Left colon (tissue), 2 donors: ENCODE measurements at regions not wholly inside any gene's neighbourhood (a gene's known extent, or its start where the extent isn't known, plus 50 kb on each side); places are given as distances from the start of the nearest gene placed in this dataset.

Experiments
- ATAC-seq: fragments of 200-7000 bp; cut with Tn5 transposase; one replicate; pipeline ENCODE4 v1.9.1; 2020; ENCODE audit warnings: mild to moderate bottlenecking, moderate library complexity
- DNase-seq, 2 donors: peaks; one replicate each; pipeline ENCODE4 v3.0.0-alpha.2; 2020
- intact Hi-C, 2 donors: fragments of 100-400 bp; cut with DNase I in 1 of 2; cut with micrococcal nuclease in 1 of 2; formaldehyde crosslinking; loops; one replicate each; pipeline versions ENCODE4 v1.11.2 to v1.14.0; 2022; cut with DNase I, micrococcal nuclease
- donor health status: DM: no; HTN: no; CAD: no.
- donor health status: DM: yes; HTN: yes; CAD: no.

- DNase-seq (no peak), ATAC-seq (no peak)
- intact Hi-C loops, result no loop called here
These were observed 206.1 kb upstream of the UBE2E2 start for GRCh38 chr3:22996920-22997571.

DNA sequence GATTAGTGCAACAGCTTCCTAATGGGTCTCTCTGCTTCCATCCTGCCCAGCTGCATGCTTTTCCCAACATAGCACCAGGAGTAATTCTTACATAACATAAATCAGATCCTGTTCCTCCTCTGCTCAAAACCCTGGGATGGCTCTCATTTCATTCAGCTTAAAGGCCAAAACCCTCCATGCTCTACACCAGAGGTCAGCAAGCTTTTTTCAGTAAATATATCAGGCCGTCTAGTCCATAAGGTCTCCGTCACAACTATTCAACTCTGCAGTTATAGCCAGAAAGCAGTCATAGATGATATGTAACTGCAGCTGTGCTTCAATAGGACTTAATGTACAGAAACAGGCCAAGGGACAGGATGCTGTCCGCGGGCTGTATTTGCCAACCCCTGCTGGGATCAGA is 202.8 kb upstream of the UBE2E2 start:
- DNase-seq, result no peak
- intact Hi-C loops, result no loop called here
- ATAC-seq, result no peak

- ATAC-seq, result no peak
- no peak for DNase-seq
- intact Hi-C loops, result no loop called here
These were observed 201.0 kb upstream of the UBE2E2 start for GRCh38 chr3:23002151-23002550.

DNA sequence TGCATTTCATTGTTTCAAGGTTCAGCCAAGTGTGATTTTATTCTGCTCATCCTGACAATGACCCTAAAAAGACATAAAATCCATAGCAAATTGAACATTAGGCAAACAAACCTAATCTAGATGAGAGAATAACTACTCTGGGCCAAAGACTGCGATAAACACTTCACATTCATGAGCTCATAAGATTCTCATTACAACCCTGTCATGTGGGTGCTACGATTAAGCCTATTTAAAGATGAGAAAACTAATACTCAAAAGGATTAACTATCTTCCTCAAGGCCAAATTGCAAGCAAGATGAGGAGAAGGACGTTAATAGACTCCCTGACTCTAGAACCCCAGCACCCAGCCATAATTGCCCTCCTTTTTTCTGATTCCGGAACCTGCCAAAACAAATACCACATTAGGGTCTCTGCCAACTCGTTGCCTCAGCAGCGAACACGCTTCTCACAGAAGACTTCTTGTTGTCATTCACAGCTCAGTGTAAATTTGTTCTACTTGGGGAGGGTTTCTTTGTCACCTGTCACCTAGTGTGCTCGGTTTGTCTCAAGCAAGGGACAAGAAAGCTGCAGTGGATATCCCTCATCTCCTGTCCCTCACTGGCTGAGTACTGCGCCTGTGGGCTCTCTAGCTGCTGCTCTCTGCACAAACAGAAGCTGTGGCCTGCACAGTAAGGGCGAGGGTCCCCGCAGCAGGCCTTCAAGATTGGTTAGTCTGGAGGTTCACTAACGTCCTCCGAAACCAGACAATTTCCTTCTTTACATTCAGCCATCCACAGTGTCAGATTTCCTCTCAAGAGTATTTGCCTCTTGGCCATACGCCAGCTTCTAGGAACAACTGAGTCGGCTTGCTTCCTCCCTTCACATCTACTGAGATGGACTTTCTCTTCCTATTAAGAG is 200.0 kb upstream of the UBE2E2 start:
- peak in 1 of 2 donors; percentile 22 for DNase-seq
- intact Hi-C loops, result no loop called here
- peak; percentile 46 for ATAC-seq

GRCh38 chr3:23003733-23004046 is 199.4 kb upstream of the UBE2E2 start:
- no peak for ATAC-seq
- intact Hi-C loops, result no loop called here

DNA sequence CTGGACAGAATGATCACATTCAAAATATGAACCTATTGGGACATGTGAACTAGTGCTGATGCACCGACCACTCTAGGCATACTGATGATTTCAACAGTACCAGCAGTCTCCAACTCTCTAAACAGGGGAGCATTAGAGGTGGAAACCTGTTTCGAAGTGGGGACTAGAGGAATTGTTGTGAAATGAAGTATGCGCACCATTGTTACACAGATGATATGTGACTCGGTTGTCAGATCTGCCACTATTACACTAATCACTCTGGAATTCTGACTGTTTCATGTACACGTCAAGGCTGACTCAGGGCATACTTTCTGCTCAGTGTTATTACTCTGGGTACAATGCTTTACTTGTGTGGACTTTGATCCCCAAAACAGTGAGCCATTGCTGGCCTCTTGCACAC is 198.2 kb upstream of the UBE2E2 start:
- DNase-seq (no peak), ATAC-seq (no peak)
- intact Hi-C loops, result no loop called here

More at GRCh38 chr3:23003733-23004046, 199.4 kb upstream of the UBE2E2 start:
- no peak for DNase-seq

DNA sequence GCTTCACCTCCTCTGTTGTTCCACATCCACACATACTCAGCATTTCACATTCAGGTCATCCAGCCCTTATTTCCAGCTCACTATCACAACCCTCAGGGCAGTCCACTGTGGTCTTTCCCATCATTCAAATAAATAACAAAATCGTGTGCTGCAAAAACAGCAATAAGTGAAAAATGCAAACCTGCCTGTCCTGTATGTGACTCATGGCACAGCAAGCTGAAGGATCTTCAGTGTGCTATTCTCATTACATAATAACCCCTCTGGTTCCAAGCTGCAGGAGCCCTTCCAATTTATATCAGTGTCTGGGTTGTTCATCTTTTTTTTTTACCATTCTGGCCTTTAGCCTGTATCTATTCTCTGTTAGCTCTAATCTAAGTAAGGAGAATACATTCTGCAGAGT is 185.3 kb upstream of the UBE2E2 start:
- DNase-seq, result no peak
- intact Hi-C loops, result no loop called here
- ATAC-seq, result no peak

DNA sequence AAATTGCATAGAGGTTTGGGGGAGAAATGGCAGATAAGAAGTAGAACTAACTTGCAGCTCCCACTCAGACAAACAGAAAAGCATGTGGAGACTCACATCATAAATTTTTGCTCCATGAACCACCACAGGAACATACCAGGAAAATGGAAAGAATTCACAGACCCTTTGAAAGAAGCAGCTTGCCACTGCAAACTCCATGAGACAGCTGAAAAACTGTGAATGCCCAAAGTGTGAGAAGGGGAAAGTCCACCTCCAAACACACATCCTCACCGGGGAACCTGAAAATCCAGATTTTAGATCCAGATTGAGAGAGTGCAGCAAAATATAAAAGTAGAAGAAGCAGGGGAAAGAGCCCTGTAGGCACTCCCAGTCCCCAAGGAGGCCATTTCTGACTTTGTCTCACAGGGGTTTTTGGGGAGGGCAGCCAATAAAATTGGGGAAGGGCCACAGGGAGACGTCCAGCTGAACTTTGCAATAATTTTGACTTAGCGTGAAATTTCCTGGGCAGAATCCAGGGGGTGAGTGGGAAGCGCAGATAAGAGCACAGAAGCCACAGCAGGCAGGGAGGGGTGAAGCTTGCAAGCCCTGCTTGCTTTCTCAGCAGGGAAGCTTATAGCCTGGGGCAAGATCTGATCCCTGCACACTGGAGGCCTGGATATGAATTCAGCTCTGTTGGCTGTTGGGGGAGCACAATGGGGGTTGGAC is 183.4 kb upstream of the UBE2E2 start:
- DNase-seq, result no peak
- intact Hi-C loops, result no loop called here
- no peak for ATAC-seq

DNA sequence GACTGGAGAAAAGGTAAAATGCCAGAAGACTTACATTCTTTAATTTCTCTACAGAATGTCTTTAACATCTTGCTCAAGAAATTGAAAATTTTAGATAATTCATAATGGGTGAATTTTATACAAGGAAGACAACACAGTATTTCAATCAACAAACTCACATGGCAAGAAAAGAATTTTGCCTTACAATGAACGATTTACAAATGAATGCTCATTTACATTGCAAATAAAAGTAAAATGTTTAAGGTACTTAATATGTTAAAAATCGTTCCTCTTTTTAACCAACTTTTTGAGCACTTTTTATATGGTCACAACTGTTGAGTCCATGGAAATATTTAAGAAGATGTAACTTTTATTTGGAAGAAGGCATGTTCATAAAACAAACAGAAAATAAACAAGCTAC is 174.8 kb upstream of the UBE2E2 start:
- intact Hi-C loops, result no loop called here
- DNase-seq (no peak), ATAC-seq (no peak)

DNA sequence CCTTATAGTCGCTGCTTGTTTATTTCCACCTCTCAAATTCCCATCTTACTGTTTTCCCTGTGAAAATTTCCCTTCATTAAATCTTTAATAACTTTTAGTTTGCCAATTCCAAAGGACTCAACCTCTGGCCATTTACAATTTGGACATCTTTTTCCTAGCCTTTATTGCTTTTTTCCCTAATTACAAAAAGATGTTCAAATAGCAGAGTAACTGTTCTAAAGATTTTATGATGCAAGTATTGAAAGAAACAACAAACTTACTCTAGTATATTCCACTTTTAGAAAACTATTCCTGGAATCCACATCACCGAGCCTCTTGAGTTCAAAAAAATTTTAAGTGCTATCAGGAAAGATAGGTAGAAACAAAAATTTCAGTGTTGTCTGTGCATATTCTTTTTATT is 174.1 kb upstream of the UBE2E2 start:
- no peak for ATAC-seq
- no peak for DNase-seq
- intact Hi-C loops, result no loop called here

DNA sequence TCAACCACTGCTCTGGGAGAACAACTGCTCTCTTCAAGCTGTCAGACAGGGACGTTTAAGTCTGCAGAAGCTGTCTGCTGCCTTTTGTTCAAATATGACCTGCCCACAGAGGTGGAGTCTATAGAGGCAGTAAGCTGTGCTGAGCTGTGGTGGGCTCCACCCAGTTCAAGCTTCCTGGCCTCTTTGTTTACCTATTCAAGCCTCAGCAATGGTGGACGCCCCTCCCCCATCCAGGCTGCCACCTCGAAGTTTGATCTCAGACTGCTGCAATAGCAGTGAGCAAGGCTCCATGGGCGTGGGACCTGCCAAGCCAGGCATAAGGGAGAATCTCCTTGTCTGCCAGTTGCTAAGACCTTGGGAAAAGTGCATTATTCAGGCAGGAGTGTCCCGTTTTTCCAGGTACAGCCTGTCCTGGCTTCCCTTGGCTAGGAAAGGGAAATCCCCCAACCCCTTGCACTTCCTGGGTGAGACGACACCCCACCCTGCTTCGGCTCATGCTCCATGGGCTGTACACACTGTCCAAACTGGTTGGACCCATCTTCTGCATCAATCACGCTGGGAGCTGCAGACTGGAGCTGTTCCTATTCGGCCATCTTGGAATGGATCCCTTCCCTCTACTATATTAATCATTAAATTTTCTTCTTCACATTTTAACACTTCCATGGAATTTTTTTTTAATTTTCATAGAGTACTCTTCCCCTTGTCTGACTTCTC is 167.0 kb upstream of the UBE2E2 start:
- DNase-seq (peak; percentile 77 to 88), ATAC-seq (peak; percentile 87)
- intact Hi-C loops, result no loop called here

- intact Hi-C loops, result no loop called here
- ATAC-seq (no peak), DNase-seq (no peak)
These were observed 166.4 kb upstream of the UBE2E2 start for GRCh38 chr3:23036728-23037127.

DNA sequence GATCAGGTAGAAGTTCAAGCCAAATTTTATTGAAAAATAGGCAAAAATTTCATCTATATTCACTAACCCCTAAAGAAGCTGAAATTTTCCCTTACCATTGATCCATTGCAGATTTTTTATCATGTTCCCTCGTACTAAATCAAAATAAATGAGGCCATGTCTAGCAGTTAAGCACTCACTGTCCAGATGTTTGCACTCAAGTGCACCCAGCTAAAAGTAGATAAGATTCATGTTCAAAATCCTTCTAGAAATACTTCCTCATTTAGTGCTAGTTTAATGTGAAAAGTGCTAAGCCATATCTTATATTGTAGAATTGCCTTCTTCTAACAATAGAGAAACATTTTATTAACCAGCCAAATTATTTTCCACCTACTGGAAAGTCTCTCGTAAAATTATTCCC is 164.7 kb upstream of the UBE2E2 start:
- no peak for ATAC-seq

GRCh38 chr3:23041918-23042696 is 161.0 kb upstream of the UBE2E2 start:
- intact Hi-C loops, result no loop called here
- DNase-seq, result no peak
- no peak for ATAC-seq

More for the DNA sequence above, 164.7 kb upstream of the UBE2E2 start:
- no peak for DNase-seq
- intact Hi-C loops, result no loop called here

GRCh38 chr3:23044463-23044862 is 158.7 kb upstream of the UBE2E2 start:
- DNase-seq (no peak), ATAC-seq (no peak)
- intact Hi-C loops, result no loop called here

DNA sequence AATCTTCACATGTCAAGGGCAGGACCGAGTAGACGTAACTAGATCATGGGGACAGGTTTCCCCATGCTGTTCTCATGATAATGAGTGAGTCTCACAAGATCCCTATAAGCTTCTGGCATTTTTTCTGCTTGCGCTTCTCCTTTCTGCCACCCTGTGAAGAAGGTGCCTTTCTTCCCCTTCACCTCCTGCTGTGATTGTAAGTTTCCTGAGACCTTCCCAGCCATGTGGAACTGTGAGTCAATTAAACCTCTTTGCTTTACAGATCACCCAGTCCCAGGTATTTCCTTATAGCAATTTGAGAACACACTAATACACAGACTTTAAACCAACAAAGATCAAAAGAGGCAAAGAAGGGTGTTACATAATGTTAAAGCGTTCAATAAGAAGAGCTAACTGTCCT is 156.6 kb upstream of the UBE2E2 start:
- intact Hi-C loops, result no loop called here

GRCh38 chr3:23051240-23052140 is 151.6 kb upstream of the UBE2E2 start:
- no peak for DNase-seq
- no peak for ATAC-seq
- intact Hi-C loops, result no loop called here

More for the DNA sequence above, 156.6 kb upstream of the UBE2E2 start:
- DNase-seq (no peak), ATAC-seq (no peak)

DNA sequence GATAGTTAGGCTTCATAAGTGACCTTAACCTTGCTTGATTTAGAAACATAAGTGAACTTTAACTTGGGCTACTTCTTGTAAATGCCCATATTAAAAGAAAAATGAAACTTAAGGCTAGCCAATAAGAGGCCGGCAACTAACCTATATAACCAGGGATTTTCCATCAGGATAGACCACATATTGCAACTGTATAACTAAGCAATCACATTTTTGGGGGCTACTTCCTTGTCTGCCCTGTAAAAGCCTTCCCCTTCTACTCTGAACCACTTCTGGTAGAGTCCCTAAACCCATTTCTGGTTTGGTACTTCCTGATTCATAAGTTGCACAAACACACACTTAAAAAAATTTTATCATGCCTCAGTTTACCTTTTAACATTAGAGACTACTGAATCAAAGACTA is 150.9 kb upstream of the UBE2E2 start:
- no peak for DNase-seq
- no peak for ATAC-seq
- intact Hi-C loops, result no loop called here
